GM12891 (cell line): ENCODE measurements at regions not wholly inside any gene's neighbourhood (a gene's known extent, or its start where the extent isn't known, plus 50 kb on each side); places are given as distances from the start of the nearest gene placed in this dataset.

ENCODE experiments used
- POLR2A ChIP-seq: IDR thresholded peaks from 2 replicates; pipeline ENCODE4 v1.6.1; 2011; ENCODE audit warnings: low read depth, low read length, control low read depth
- POLR2AphosphoS5 ChIP-seq: IDR thresholded peaks from 2 replicates; pipeline ENCODE4 v1.6.1; 2011; ENCODE audit warnings: low read depth, low read length, control low read depth
- SPI1 ChIP-seq: IDR thresholded peaks from 2 replicates; pipeline ENCODE4 v1.6.1; 2011; ENCODE audit warnings: low read depth, low read length, control low read depth
- TAF1 ChIP-seq: IDR thresholded peaks from 2 replicates; pipeline ENCODE4 v1.6.1; 2011; ENCODE audit warnings: low read depth, low read length, control low read depth

DNA sequence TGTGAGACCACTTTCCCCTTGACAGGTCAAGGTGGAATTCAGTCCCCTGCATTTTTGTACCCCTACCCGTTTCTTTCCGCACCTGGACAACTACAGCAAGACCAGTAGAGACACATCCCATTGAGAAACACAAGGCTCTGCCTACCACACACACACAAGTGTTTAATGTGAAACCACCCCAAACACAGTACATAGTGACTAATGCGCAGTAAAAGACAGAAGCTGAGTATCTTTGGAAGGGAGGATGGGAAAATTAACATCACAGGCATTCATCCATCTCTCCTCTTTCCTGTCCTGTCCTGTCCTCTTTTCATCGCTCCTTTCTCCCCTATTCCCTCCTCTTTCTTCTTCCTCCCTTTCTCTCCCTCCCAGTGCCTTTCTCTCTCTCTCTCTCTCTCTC is 64.8 kb downstream of the SCN11A start:
- TF ChIP-seq POLR2A (no peak), POLR2AphosphoS5 (no peak), TAF1 (no peak), SPI1 (no peak)
